GM19455 (cell line): ENCODE measurements at regions not wholly inside any gene's neighbourhood (a gene's known extent, or its start where the extent isn't known, plus 50 kb on each side); places are given as distances from the start of the nearest gene placed in this dataset.

Experiments
- ATAC-seq: cut with Tn5 transposase; IDR thresholded peaks from one replicate; pipeline ENCODE4 v1.9.1; 2021; ENCODE audit not compliant: unreplicated experiment

DNA sequence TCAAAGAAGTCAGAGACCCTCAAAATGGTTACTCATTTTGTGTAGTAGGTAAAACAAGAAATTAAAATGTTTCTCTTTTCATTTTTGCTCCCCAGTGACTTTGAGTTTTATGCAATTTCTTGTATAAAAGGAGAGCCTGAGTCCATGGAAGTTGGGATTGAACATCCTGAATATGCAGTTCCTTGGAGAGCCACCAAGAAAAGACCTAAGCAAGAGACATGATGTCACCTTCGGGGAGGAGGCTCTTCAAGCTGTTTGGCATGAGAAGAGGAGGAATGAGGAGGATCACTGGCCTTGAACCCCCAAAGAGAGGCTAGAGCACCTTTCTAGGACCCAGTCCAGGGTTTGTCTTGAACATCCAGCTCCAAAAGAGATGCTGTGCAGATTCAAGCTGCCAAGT, 62.3 kb upstream of the CALM2 start:
- no peak for ATAC-seq

DNA sequence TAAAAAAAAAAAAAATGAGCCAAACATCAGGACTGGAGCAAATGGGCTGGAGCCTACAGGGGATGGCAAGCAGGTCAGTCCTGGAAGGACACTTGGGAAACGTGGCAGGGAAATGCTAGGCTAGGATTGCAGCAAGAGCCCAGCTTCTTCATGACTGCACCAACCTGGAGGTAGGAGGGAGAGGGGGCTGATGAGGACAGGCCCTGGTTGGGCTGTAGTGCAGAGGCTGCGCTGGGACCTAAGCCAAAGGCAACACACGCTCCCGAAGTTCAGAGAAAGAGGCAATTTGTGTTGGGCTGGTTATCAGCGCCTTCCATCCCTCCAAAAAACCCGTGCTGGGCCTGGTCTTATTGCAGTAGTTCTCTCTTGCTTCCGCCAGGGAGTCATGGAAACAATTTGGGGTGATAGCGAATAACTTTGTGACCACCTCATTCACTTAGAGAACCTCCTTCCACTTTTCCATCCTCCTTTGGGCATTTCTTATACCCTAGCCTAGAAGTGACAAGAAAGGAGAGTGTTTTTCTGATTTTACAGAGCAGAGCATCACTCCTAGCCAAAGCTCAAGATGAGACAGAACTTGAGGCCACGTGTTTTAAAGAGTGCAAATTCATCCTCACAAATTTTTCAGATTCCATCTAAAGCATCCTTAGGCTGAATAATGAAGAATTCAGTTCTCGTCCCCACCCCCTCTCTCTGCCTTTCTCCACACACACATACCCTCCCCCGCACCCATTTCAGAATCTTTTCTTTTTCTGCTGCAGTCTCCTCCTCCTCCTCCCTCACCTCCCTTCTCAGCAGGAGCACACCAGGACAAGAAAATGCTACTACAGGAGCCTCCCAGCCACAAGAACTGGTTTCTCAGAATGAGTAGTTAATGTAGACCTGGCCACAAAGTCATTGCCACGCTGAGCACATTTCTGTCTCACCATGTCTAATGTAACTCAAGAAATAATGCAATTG, 61.3 kb upstream of the CALM2 start:
- ATAC-seq, result no peak

DNA sequence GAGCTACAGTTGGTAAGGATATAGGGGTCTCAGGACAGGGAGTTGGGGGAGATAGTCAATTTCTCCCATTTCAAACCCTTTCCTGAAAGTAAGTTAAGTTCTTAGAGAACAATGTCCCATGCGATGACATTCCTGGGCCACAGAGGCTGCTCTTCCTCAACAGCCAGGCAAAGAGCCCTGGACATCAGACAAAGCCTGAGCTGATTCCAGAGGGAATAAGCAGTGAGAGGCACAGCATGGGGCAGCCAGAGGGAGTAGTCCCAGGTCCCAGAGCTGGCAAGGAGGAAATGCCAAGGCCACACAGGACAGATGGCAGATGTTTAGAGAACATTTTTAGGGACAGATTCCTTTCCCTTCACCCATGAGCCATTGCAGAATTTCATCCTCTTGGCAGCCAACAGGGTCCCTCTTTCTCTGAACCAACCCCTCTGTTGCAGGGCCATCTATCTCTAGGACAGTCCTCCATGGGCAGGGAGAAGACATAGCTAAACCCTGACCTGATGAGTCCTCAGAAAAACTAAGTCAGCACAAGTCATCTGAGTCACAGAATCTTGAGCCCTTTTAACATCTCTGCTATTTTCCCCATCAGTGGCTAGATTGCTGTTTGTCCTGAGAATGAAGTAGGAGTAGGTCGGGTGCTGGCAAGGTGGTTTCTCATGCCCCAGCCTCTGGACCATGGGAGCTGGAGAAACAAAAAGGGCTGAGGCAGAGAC, 60.3 kb upstream of the CALM2 start:
- ATAC-seq, result no peak

DNA sequence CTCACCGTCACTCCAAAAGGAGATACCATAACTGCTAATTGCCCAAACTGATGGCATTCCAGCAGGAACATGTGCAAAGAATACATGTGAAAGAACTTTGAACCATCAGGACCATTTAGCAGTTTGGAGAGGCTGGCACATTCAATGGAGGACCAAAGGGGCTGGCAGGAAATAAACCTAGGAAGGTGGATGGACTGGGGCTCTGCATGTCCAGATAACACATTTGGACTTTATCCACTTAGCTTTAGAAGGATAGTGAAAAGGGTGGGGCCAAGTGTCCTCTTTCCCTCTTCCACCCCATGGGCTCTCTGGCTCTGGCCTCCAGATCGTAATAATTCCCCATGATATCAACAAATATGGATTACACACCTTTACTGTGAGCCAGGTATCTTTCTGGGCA, 58.8 kb upstream of the CALM2 start:
- ATAC-seq, result no peak

- no peak for ATAC-seq
Observed at GRCh38 chr2:47234456-47234855, 58.1 kb upstream of the CALM2 start.

- ATAC-seq, result no peak
Observed at GRCh38 chr2:47232738-47233415, 56.6 kb upstream of the CALM2 start.

GRCh38 chr2:47230418-47230817, 54.1 kb upstream of the CALM2 start:
- no peak for ATAC-seq

DNA sequence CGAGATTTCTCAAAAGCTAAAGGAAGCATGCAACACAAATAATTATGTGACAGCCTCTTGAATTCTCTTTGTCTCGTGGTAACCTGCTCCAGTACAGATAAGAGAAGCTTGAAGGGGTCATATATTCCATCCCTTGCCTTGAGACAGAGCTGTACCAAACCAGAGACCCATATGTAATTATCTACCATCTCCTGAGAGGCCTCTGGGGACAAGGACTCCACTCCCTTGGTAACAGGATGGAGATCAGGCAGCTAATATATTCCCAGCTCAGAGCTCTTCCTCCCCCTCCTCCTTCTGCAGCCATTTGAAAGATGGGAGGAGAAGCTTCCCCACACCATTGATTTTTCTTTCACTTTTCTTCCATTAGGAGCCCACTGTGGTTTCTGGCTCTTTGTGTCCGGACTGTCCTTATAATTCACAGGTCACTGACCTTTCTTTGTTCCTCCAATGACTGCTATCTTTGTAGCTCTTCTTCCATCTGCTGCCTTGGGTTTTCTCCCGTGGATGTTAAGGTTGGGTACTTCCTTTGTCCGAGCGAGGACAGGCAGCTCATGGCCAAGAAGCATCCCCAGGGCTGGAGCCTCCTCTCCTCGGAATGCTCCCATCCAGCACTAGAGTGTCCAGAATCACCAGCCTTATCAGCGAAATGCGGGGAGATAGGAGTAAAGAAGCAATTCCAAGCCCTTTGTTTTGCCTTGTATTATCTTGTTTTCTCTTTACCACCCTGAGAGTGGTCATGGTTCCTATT, 51.4 kb upstream of the CALM2 start:
- no peak for ATAC-seq

DNA sequence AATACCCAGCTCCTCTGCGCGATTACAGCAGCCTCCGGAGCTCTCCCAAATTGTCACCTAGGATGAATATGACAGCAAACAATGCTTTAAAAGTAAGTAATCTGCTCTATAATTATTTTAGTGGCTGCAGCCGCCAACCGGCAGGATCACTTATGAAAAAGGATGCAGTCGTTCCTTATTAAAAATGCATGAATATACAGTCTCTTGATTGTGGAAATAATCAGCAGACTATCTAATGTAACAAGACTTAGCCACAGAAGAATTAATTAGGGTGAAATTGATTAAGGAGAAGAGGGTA, 50.6 kb upstream of the CALM2 start:
- ATAC-seq, result no peak

- ATAC-seq, result no peak
Observed at GRCh38 chr2:47226132-47226922, 50.0 kb upstream of the CALM2 start.
